NCI-H748 (cell line): ENCODE measurements at regions not wholly inside any gene's neighbourhood (a gene's known extent, or its start where the extent isn't known, plus 50 kb on each side); places are given as distances from the start of the nearest gene placed in this dataset.
"Not testable (repeated sequence)": the region's sequence is repeated elsewhere in the genome, so short reads cannot be mapped to it uniquely, and the experiment has no call there.

ENCODE experiments used
- DNase-seq: peaks from one replicate; lab custom pipeline; 2025; ENCODE audit not compliant: unreplicated experiment; lab: John Stamatoyannopoulos, UW

DNA sequence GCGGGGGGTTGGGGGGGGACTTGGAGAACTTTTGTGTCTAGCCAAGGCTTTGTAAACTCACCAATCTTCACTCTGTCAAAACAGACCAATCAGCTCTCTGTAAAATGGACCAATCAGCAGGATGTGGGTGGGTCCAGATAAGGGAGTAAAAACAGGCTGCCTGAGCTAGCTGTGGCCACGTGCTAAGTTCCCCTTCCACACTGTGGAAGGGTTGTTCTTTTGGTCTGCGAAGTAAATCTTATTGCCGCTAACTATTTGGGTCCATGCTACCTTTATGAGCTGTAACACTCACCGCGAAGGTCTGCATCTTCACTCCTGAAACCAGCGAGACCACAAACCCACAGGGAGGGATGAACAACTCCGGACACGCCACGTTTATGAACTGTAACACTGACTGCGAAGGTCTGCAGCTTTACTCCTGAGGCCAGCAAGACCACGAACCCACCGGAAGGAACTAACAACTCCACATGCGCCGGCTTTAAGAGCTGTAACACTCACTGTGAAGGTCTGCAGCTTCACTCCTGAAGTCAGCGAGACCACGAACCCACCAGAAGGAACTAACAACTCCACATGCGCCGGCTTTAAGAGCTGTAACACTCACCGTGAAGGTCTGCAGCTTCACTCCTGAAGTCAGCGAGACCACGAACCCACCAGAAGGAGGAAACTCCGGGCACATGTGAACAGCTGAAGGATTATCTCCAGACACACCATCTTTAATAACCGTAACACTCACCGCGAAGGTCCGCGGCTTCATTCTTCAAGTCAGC, 186.6 kb downstream of the ID4 start:
- DNase-seq = not testable (repeated sequence)

DNA sequence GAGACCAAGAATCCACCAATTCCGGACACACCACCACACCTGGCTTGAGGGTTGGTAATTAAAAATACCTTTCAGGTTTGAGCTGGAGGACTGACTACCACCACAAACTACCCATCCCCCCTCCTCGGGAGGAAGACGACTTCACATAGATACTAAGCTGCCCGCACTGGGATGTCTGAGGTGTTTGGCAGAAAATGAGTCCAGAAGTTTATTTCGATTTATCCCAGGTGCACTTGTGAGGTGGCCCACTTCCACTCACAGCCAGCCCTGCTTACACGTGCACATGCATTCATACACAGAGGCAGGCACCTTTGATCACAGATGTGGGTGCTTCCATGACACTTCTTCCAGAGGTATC, 187.1 kb downstream of the ID4 start:
- DNase-seq = no peak

DNA sequence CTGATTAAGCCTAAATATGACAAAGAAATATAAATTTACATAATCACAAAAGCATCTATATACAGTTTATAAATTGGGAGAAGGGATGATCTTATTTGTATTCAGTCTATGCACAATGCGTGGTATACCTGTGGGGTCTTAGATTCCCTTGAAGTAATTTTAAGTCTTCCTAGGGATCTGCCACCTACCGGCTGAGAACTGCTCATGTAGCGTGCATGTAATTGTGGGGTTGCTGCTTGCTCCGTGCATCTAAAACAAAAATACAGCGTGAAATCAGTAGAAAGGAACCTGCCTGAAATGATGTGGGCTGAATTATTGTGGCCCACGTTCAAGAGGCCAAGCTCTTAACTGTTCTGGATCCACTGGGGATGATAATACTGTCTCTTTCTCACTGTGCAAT, 187.3 kb downstream of the MBOAT1 start:
- DNase-seq = no peak

DNA sequence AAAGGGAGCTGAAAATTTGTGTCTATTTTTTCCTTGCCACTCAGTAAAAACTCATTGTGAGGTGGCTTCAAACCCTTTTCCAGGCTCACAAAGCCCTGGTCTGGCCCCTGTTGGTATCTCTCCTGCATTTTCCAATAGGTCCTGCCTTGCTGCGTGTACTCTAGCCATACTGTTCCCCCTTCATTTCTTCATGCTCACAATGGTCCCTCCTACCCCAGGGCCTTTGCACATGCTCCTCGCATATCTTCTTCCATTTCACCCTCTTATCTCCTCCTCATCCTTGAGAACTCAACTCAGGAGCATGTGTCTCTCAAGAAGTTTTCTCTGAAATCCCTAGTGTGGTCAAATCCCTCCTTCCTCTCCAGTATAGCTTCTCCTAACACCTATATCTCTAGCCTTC, 186.6 kb downstream of the MBOAT1 start:
- DNase-seq = no peak

DNA sequence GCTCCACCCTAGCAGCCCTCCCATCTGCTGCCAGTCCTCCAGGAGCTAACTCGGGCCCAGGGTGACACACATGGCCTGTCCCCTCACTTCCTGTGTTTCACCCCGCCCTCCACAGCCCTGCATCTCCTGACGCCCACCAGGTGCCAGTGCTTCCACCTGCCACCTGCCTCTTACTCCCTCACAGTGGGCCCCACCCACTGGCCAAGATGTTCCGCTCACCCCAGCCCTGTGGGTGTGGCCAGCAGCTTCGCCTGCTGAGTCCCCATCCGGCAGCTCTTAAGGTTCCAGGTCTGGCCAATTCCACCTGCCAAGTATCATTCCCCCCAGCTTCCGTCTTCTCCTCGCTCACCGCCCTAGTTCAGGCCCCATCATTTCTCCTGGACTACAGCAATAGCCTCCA, 184.1 kb downstream of the MBOAT1 start:
- peak; percentile 100 for DNase-seq

DNA sequence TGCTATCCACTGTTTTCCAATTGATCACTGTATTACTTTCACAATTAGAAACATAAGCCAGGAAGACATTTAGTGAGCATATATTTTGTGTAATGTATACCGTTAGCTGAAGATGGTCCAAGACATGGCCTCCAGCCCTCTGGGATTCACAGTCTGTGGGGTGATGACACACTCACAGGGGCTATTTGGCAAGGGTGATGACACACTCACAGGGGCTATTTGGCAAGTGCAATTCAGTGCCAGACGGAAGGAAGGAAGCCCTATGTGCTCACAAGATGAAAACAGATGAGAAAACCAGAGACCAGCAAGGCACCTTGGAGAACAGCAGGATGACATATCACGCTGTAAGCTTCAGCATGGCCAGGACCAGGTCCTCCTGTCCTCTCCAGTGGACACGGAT, 183.7 kb downstream of the MBOAT1 start:
- DNase-seq = no peak

DNA sequence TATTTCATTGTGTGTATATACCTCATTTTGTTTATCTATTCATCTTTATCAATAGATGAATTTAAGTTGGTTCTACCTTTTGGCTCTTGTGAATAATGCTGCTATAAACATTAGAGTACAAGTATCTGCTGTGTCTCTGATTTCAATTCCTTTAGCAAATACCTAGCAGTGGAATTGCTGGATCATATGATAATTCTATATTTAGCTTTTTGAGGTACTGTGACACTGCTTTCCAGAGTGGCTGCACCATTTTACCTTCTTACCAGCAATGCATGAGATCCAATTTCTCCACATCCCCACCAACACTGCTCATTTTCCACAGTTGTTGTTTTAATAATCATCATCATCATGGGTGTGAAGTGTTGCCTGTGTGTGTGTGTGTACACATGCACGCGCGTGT, 182.3 kb downstream of the MBOAT1 start:
- no peak for DNase-seq

DNA sequence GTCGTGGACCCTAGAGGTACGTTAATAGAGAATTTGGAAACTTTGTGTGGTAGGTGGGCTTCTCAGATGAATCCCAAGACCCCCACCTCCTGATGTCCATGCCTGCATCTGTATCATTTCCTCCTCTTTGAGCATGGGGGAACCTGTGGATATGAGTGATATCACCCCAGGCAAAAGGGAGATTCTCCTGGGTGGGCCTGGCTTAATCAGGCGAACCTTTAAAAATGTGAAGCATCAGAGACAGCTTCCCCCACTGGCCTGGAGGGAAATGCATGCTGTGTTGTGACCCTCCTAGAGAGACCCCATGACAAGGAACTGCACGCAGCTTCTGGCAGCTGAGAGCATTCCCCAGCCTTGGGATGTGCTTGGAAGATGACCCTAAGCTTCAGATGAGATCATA, 180.9 kb downstream of the MBOAT1 start:
- DNase-seq = no peak

DNA sequence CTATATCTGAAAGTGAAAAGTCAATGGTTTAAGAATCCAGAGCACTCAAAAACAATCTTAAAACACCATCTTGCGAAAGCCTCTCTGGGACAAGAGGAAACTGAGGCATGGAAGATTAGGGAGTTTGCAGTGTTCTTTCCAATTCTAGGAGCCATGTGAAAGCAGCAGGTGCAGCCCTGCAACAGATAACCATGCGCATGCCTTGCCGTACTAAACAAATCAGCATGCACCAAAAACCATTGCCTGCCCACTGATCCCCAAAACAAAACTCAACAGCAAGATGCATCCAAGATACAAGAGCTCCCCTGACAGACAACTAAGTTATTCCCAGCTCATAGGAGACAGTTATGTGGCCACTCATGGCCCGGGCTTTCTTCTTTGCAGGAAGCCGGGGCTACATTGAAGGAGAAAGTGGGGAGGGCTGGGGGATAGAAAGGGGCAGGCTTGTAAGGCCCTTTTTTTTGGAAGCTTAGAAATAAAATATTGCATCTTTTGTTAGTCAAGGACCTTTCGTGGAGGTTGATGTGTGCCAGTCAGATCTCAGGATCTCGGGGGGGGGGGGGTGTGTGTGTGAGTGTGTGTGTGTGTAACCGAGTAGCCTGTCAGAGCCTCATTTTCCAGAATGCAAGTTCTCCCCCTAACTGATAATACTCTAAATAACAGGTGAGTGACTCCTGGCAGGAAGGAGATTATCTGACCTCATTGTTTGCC, 178.4 kb downstream of the MBOAT1 start:
- peak; percentile 98 for DNase-seq

DNA sequence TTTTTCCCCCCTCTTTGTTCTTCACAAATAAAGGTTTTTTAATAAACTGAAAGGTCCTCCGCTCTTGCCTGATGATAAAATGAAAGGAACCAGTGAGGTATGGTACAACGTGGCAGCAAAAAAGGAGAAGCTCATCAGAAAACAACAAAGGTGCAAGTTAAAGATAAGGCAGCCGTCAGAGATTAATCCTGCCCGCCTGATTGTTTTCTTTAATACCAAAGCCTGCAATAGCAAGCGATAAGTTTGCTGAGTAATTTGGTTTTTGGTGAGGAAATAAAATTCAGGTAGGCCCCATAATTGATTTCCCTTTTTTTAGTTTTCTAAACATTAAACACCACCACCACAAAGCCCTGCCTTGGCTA, 177.9 kb downstream of the MBOAT1 start:
- DNase-seq = no peak

DNA sequence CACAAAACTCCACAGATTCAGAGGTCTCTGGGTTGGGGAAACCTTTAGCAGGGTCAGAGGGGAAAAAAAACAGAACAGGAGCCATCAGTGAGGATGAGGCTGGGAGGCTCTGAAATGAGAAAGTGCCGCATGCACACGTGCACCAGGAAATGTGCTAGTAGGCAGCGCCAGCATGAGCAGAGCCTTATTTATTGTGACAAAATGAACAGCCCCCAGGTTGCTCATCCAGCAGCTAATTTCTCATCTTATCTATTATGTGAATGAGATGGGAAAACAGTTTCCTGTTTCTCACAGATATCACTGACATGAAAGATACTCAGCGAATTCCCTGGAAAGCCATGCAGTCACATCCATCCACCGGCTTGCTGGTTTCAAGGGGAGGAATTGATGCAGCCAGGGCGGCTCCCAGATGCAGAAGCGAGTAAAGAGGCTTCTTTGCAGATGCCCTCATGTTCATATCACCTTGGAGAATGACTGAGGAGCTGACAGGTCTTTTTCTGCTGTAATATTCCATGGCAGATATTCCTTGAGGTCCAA, 176.1 kb downstream of the MBOAT1 start:
- peak; percentile 33 for DNase-seq

DNA sequence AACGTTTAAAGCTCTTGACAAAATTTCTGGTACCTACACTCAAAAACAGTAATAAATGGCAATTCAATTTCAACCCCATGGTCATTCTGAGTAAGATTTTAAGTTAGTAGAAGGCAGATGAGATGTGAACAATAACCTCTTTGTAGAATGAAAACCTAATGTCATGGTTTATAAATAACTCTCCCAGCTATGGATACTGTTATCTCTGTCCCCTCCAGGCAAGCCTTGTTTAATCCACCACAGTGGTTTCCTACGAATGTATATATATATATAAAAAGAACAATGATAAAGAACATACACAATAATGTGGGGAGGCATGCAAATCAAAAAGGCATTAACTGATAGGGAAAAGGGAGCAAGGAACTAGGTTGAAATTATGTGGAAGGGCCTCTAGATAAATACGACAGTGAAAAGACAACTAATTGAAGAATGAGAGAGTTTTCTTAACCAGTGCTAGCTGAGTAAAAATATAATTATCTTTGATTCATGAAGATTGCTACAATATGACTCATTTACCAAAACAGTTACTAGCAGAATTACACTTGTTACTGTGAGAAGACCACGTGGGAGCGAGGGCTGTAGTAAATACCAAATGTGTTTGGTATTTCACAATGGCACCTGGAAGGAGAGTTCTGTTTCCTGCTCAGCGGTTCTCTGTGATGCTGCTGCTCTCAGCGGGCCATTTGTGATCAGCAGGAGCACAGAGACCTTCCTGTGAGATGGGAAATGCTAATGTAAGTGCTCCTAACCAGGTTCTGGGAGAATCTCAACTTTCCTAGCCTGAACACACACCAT, 173.7 kb downstream of the MBOAT1 start:
- no peak for DNase-seq

DNA sequence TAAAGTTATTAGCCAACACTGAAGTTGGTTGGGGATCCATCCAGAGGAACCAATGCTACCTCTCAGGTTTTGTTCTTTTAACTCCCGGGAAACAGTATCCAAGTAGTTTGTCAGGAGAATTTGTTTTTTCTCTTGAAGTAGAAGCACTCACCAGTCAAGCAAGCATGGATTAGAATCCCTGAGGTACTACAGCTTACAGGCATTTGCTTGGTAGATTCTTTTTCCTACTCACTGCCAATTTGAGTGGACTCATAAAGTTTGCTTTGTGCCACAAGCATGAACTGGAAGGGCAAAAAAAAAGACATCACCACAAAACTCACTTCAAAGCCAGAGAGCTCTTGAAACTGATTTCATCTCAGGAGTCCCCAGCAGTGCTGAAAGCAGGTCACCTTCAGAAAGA, 167.4 kb downstream of the MBOAT1 start:
- DNase-seq = no peak
